Endothelial cell of umbilical vein (primary cell): ENCODE measurements at regions not wholly inside any gene's neighbourhood (a gene's known extent, or its start where the extent isn't known, plus 50 kb on each side); places are given as distances from the start of the nearest gene placed in this dataset.

Source experiments
- BruUV-seq: library from RNA; stranded (reverse); fragments of 400-500 nt; replicated peaks from 2 replicates; lab custom pipeline; 2021; lab: Mats Ljungman, UMichigan
- CTCF ChIA-PET: fragments of 300-600, 350-600 bp; sonication (Branson Sonifier 250); formaldehyde crosslinking; loops from one replicate; lab custom pipeline; 2021; ENCODE audit warnings: antibody characterized with exemption, inconsistent platforms; lab: Charles Lee
- POLR2A ChIA-PET: fragments of 300-600, 350-600 bp; sonication (Branson Sonifier 250); formaldehyde crosslinking; loops from one replicate; lab custom pipeline; 2021; ENCODE audit warnings: antibody characterized with exemption, inconsistent platforms; lab: Charles Lee
- DNase-seq: peaks from one replicate; pipeline ENCODE4 v3.0.0-alpha.2; 2011; ENCODE audit warnings: low read depth, low spot score
- FAIRE-seq: peaks from 2 replicates; lab custom pipeline; 2011; peaks lifted over from hg19 to GRCh38; lab: Jason Lieb, UNC
- H2AFZ ChIP-seq: 2 replicates; pipeline ENCODE4 v1.6.0; 2012; ENCODE audit warnings: low read depth, low read length, control low read depth, inconsistent platforms
- H3K27ac ChIP-seq: 2 replicates; pipeline ENCODE4 v1.5.1; 2011; ENCODE audit warnings: low read depth, mild to moderate bottlenecking, control low read depth, low read length, moderate library complexity; ENCODE audit not compliant: insufficient read depth
- H3K27me3 ChIP-seq, 2 experiments: 2 replicates each; pipeline versions ENCODE4 v1.6.0 to v1.6.1; 2011; ENCODE audit warnings: low read length in 2 of 2, mixed read lengths in 1 of 2; ENCODE audit not compliant: control insufficient read depth in 2 of 2, insufficient read depth in 2 of 2
- H3K36me3 ChIP-seq, 2 experiments: 2 replicates in 1 of 2; 3 replicates in 1 of 2; pipeline ENCODE4 v1.5.1; 2011; ENCODE audit warnings: low read length in 2 of 2, mild to moderate bottlenecking in 1 of 2, moderate library complexity in 1 of 2; ENCODE audit not compliant: control insufficient read depth in 2 of 2, insufficient read depth in 2 of 2; ENCODE audit errors: extremely low read depth in 1 of 2
- H3K4me1 ChIP-seq: 3 replicates; pipeline ENCODE4 v1.5.1; 2011; ENCODE audit warnings: mild to moderate bottlenecking, low read length; ENCODE audit not compliant: control insufficient read depth, insufficient read depth; ENCODE audit errors: extremely low read depth
- H3K4me2 ChIP-seq: 2 replicates; pipeline ENCODE4 v1.6.1; 2011; ENCODE audit warnings: low read length, control low read depth, mixed read lengths; ENCODE audit not compliant: insufficient read depth
- H3K4me3 ChIP-seq, 3 experiments: fragments of 200-600 bp in 1 of 3; sonication (generic), shearing (Covaris generic) in 1 of 3; replicated peaks in 1 of 3; 2 replicates each; pipeline ENCODE4 v1.5.1; 2011 to 2016; ENCODE audit warnings: control low read depth in 3 of 3, low read length in 3 of 3, mild to moderate bottlenecking in 2 of 3, inconsistent platforms in 1 of 3, low read depth in 1 of 3, moderate library complexity in 1 of 3; ENCODE audit not compliant: insufficient read depth in 1 of 3
- H3K79me2 ChIP-seq: 2 replicates; pipeline ENCODE4 v1.6.0; 2012; ENCODE audit warnings: low read length, inconsistent platforms; ENCODE audit not compliant: control insufficient read depth, insufficient read depth
- H3K9ac ChIP-seq: replicated peaks from 2 replicates; pipeline ENCODE3; 2011; ENCODE audit warnings: low read length, control low read depth; ENCODE audit not compliant: insufficient read depth; ENCODE audit errors: extremely low read depth
- H3K9me1 ChIP-seq: replicated peaks from 3 replicates; pipeline ENCODE4 v1.6.0; 2011; ENCODE audit warnings: mild to moderate bottlenecking, low read length; ENCODE audit not compliant: control insufficient read depth, insufficient read depth; ENCODE audit errors: extremely low read depth
- H3K9me3 ChIP-seq: replicated peaks from 2 replicates; pipeline ENCODE4 v1.5.1; 2012; ENCODE audit warnings: low read length, inconsistent platforms; ENCODE audit not compliant: control insufficient read depth, insufficient read depth
- H4K20me1 ChIP-seq: replicated peaks from 2 replicates; pipeline ENCODE3; 2011; ENCODE audit warnings: mild to moderate bottlenecking, low read length; ENCODE audit not compliant: control insufficient read depth, insufficient read depth; ENCODE audit errors: extremely low read depth
- CTCF ChIP-seq, 2 donors: IDR thresholded peaks; 1 replicate in 1 of 2; 2 replicates in 1 of 2; pipeline ENCODE4 v1.5.1; 2011; ENCODE audit warnings: low read length in 2 of 2, mild to moderate bottlenecking in 2 of 2, moderate library complexity in 2 of 2, control low read depth in 1 of 2, inconsistent platforms in 1 of 2, low read depth in 1 of 2; ENCODE audit not compliant: insufficient read depth in 1 of 2; ENCODE audit errors: extremely low read depth in 1 of 2
- EZH2 ChIP-seq: IDR thresholded peaks from 2 replicates; pipeline ENCODE4 v1.6.1; 2012; ENCODE audit warnings: borderline replicate concordance, low read depth, mild to moderate bottlenecking, moderate library complexity, low read length, inconsistent platforms; ENCODE audit not compliant: severe bottlenecking
- FOS ChIP-seq: IDR thresholded peaks from 2 replicates; pipeline ENCODE4 v1.6.1; 2011; ENCODE audit warnings: mild to moderate bottlenecking, low read length, moderate library complexity, borderline replicate concordance; ENCODE audit not compliant: insufficient read depth
- GATA2 ChIP-seq: IDR thresholded peaks from 2 replicates; pipeline ENCODE4 v1.7.0; 2011; ENCODE audit warnings: low read depth, mild to moderate bottlenecking, moderate library complexity, mixed read lengths, low read length; ENCODE audit not compliant: insufficient read length, insufficient read depth
- JUN ChIP-seq: IDR thresholded peaks from 2 replicates; pipeline ENCODE4 v1.6.1; 2011; ENCODE audit warnings: borderline replicate concordance, low read depth; ENCODE audit not compliant: insufficient read length, insufficient read depth
- MAX ChIP-seq: IDR thresholded peaks from 2 replicates; pipeline ENCODE4 v1.6.1; 2011; ENCODE audit not compliant: insufficient read depth, insufficient read length
- MYC ChIP-seq: IDR thresholded peaks from one replicate; pipeline ENCODE4 v1.6.1; 2011; ENCODE audit warnings: mild to moderate bottlenecking, low read depth, low read length
- POLR2A ChIP-seq: IDR thresholded peaks from 2 replicates; pipeline ENCODE4 v1.6.1; 2012; ENCODE audit warnings: low read depth, mild to moderate bottlenecking, control low read depth, low read length
- POLR2AphosphoS5 ChIP-seq: IDR thresholded peaks from 2 replicates; pipeline ENCODE4 v1.6.1; 2012; ENCODE audit warnings: low read depth, mild to moderate bottlenecking, control low read depth, low read length, moderate library complexity; ENCODE audit not compliant: insufficient read depth
- dilution Hi-C: fragments of 300-500 bp; cut with MboI; formaldehyde crosslinking; loops from one replicate; pipeline ENCODE4 v1.15.0; 2019; ENCODE audit warnings: low sequenced_read_pairs; ENCODE audit not compliant: extremely low pct_ligation_motif_present
- intact Hi-C: fragments of 100-400 bp; cut with micrococcal nuclease; formaldehyde crosslinking; loops from one replicate; pipeline ENCODE4 v1.10.0; 2022

DNA sequence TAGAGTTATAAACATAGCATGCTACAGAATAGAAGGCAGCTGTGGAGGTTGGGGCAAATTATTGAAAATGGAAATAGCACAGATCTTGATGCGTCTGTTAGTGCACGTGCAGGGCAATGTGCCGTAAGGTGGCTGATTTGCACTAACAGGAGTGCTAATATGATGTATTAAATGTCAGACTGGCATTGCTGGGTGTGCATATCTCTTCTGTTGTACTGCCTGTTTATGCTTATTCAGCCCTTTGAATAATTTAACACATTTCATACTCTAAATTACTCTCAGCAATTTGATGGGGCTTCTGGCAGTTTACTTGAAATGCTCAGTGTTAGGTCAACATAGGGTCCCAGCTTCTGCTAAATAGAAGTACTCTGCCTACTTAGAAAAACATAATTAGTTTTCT lies 395.6 kb downstream of the MCTP2 start:
- Histone ChIP-seq H3K9ac (no peak overlapping the region), H3K79me2 (no peaks in the 10 kb centered on the region), H3K36me3 (no peaks in the 10 kb centered on the region), H3K4me1 (no peaks in the 10 kb centered on the region), H4K20me1 (no peaks in the 10 kb centered on the region), H3K27me3 (no peaks in the 10 kb centered on the region), H3K4me2 (no peak overlapping the region), H2AFZ (no peak overlapping the region), H3K27ac (no peak overlapping the region), H3K9me3 (no peaks in the 10 kb centered on the region), H3K4me3 (no peak overlapping the region), H3K9me1 (no peaks in the 10 kb centered on the region)
- DNase-seq (no peak), FAIRE-seq (no peak)
- ChIA-PET POLR2A (no interaction called here), CTCF (no interaction called here)
- intact Hi-C loops: no loop called here
- no TSS peak for BruUV-seq
- TF ChIP-seq FOS: no peak
- no peak for TF ChIP-seq EZH2
- no peak for TF ChIP-seq JUN
- TF ChIP-seq MYC: no peak
- no peak for TF ChIP-seq POLR2AphosphoS5
- no peak for TF ChIP-seq POLR2A
- TF ChIP-seq GATA2: no peak
- TF ChIP-seq MAX: no peak
- no peak for TF ChIP-seq CTCF (IDR thresholded peaks at IDR 0.05; ENCODE audit: extremely low read depth in 1 of 2, insufficient read depth in 1 of 2, low read depth in 1 of 2, low read length in 2 of 2)
- dilution Hi-C loops: no loop called here
